ENCODE measurements at regions not wholly inside any gene's neighbourhood (a gene's known extent, or its start where the extent isn't known, plus 50 kb on each side); places are given as distances from the start of the nearest gene placed in this dataset.

DNA sequence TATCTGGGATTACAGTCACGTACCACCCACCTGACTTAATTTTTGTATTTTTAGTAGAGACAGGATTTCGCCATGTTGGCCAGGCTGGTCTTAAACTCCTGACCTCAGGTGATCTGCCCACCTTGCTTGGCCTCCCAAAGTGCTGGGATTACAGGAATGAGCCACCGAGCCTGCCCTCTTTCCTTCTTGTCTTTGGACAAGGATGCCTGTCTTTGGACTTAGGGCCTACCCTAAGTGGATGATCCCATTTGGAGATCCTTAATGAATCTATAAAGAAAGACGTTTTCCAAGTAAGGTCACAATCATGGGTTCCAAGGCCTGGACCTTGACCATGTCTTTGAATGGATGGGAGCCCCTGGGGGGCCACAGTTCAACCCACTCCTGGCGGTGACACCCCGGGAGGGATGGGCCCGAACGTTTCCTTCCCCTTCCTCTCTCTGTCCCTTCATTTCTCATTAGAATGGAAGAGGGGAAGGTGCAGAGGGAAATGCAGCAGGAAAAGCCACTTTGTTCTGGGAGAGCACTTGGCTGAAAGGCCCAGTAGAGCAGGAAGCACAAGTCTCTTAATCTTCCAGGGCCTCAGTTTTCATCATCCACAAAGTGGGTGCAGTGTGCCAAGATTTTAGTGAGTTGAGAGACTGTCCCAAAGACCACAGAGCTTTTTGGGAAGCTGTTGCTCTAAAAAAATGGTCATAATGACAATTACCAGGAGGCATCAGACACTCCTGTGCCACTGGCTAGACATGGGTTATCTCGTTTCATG lies 353.3 kb downstream of the SEC14L1 start:
- DNase-seq: no peak

DNA sequence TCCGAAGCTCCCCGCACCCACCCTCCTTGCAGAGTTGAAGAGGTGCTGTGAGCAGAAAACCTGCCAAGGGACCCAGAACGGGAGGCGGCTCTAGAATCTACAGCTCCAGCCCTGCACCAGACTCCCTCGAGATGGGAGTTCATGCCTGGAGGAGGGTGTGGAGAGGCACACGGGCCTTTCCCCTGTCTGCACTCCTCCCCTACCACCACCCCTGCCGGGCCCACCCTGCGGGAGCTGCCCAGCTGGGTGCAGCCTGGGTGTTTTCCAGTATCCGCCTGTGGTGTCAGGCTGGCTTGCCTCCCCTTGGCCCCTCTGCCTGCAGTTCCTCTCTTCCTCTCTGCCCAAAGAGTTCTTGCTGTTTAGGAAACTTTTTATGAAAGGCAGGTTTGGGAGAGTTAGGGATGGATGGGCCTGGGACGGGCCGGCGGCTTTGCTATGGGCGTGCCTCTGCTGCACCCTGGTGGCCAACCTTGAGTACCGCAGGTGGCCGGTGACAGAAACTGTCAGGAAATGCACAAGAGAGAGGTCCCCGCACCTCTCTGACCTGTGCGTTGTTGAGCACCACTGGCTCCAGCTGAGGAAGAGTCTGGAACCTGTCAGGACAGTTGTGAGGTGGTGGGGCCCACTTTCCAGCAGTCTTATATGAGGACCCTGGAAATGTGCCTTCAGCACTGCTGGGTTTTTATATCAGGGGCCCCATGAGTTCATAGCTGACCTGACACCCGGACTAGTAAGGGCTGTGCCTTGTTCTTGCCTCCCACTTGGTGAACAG lies 354.1 kb downstream of the SEC14L1 start:
- DNase-seq: peak; percentile 11 to 38

DNA sequence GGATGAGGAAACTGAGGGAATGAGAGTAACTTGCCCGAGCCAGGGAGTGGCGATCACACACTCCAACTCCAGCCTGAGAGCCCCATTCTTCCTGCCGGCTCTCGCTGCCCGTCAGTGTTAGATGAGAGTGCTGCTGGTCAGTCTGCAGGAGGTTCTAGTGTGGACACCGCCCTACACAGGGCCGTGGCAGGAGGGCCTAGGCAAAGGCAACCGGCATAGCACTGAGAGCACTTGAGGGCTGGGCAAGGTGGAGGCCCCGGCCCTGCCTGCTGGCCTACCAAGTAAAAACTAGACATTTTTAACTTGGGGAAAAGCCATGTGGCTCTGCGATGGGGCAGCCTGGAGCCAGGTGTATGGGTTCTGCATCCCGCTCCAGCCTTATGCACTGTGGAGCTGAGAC lies 354.8 kb downstream of the SEC14L1 start:
- DNase-seq: no peak

DNA sequence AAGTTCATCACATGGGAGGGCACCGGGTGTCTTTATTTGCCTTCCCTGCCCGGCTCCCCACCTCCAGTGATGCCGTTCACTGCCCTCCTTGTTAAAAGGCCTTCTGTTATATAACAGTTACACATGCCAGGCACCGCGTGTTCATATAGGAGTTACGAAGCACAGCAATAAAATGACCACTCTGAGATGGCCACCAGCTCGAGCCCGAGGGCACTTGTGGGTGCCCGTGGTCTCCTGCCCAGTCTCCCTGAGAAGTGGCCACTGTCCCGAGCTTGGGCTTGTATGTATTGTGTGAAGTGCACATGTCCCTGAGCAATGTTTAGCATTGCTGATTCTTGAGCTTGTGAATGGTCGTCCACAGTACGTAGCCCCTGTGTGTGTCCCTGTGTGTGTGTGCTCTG lies 355.6 kb downstream of the SEC14L1 start:
- no peak for DNase-seq

DNA sequence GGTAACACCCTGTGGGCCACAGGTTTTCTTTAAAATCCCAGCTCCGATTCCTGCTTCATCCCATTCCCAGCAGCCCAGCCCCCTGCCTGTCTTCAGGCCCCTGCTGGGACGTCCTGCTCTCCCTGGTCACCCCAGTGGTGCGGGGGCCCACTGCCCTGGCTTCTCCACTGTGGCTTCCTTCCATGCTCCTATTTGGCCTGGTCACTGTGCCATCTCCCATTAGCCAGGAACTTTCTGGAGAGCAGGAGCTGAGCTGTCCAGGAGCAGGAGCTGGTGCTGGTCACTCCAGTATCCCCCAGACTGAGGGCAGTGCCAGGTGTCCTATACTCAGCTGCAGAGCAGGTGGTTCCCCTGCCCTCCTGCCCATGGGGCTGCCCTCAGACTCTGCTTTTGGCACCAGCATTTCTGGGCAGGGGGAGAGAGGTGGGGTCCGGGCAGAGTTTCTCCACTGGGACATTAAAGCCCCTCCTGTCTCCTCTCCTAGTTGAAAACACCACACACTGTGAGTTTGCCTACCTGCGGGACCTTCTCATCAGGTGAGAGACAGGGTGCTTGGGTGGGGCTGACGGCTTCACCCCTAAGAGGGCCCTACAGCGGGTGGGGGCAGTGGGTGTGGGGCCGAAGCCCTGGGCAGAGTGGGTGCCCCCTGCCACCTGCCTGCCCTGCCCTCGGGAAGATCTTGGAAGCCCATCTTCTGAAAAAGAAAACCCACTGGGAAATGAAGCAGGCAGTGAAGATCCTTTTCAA lies 356.2 kb downstream of the SEC14L1 start:
- no peak for DNase-seq

DNA sequence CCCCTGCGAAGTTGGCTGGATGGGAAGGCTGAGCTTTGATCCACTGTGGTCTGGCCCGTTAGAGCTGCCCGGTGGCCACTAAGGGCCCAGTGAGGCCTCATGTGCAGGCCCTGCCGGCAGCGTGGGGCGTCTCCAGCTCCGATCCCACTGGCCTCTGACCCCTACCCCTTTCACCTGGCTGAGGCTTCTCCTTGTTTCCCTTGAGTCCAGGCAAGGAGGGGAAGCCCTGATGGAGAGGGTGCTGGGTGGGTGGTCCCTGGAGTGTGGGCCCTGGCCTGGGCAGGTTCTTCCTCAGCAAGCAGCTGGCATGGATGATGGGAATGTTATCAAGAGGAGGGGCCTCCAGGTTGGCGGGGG lies 356.8 kb downstream of the SEC14L1 start:
- DNase-seq: no peak

DNA sequence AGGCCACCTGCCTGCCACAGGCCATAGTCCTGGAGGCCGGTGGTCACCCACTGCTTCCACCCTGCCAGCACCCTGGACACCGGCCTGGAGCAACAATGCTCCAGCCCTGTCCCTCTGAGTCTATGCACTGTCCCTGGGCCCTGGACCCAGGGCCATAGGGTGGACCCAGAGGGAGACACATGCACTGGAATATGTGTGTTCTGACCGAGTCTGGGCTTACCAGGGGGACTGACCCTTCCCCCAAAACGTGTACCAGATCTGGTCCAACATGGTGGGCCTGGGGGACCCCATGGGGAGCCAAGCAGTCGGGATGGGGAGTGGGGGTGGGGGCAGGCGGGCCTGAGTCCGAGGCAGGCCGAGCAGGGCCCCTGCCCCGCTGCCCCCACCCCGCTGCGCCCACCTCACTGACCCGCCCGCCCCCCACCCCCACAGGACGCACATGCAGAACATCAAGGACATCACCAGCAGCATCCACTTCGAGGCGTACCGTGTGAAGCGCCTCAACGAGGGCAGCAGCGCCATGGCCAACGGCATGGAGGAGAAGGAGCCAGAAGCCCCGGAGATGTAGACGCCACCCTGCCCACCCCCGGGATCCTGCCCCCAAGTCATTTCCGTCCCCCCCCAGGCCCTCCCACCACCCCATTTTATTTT lies 357.4 kb downstream of the SEC14L1 start:
- no peak for DNase-seq

DNA sequence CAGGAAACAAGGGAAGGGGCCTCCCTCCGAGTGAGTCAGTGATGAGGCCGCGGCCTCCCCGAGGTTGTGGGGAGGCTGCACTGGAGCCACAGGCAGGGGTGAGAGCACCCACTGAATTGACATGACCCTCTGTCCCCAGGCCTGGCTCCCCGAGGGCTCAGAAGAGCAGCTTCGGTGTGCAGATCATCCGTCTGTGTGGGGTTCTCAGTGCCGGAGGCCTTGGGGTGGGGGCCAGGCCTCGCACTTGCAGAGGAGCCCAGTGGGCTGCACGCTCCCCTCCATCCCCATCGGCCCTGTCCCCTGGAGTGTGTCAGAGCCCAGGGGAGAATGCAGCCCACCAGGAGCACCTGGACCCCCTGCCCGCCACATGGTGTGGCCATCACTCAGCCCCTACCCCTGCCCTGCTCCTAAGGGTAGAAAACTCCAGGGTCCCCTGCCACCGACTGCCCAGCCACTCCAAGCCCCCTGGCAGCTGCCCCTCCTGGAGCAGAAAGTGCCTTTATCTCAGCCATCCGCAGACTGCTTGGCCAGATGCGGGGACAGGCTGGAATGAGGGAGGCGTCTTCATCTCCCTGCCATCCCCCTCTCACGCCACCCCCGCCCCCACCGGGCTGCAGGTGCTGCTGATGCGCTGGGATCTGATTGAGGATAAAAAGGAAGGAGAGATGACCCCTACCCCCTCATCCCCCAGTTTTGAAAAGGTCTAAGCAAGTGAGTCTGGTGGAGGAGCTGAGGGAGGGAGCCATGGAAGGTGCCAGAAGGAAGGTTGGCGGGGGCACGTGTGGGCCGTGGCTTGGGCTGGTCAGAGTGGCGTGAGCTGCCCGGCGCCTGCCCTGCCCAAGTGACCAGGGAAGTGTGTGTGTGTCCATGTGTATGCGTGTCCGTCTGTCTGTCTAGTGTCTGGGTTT lies 358.3 kb downstream of the SEC14L1 start:
- DNase-seq: no peak

DNA sequence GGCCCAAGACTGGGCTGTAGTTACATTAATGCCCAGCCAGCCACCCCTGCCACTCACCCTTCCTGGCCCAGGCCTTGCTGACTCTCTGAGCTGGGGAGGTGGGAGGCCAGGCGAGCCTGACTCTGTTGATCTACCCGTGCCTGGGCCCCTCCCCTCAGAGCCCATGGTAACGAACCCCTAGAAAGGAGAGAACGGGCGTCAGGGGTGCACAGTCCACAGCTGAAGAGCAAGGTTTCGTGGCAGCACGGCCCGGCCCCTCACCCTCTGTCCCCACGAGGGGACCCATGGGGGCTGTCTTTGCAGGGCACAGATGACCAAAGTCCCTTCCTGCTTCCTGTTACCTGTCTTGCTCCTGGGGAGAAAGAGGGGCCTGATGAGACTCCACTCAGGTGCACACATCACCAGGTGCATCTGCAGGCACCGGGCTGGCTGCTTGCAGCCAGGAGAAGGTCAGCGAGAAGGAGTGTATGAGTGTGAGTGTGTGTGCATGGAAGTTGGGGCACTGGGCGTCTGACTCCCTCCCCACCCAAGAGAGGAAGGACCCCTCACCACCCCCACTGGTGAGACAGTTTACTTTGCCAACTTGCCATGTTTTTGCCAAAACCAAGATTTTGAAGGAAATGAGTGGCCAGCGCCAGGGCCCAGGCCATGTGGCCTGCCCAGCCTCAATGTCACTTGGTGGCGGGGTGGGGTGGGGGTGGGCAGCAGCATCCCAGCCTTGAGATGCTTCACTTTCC lies 359.1 kb downstream of the SEC14L1 start:
- DNase-seq: no peak

DNA sequence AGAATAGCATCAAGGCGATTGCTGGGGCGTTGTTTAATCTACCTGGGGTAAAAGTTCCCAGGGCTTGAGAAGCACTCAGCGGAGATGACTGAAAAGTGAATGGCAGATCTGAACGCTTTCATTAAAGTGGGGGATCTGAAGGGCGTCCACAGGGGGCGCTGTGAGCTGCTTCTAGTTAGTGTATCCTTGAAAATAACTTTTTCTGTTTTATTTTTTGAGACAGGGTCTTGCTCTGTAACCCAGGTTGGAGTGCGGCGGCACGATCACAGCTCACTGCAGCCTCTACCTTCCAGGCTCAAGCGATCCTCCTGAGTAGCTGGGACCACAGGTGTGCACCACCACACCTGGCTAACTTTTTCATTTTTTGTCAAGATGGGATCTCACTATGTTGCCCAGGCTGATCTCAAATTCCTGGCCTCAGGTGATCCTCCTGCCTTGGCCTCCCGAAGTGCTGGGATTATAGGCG lies 360.4 kb downstream of the SEC14L1 start:
- peak; percentile 33 to 35 for DNase-seq

DNA sequence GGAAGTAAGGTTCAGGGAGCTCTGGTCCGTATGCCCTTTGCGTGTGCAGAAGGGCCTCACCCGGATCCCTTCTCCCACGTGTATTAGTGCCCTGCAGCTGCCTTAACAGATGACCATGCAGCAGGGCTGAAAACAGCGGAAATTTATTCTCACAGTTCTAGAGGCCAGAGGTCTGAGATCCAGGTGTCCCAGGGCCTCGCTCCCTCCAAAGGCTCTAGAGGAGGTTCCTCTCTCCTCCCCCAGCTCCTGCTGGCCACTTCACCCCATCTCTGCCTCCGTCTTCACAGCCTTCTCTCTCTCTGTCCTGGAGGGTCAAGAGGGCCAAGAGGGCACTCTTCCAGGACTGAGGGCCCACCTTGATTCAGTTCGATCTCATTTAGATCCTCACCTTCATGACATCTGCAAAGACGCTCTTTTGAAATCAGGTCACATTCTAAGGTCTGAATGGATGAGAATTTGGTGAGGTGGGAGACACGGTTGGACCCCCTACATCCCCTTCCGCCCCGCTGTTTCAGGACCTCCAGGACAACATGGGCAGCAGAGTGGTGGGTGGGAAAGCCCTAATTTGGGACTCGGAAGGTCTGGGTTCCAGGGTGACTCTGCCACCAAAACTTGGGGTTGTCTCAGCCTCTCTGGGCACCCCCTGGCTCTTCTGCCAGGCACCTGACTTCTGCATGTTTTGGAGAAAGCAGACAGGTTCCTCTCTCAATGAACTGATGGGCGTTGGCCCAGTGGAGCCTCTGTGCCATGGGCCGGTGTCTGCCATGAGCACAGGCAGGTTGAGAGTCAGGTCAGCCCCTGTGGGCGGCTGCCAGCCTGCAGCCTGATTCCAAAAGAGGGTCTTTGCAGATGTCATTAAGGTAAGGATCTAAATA lies 361.2 kb downstream of the SEC14L1 start:
- no peak for DNase-seq

DNA sequence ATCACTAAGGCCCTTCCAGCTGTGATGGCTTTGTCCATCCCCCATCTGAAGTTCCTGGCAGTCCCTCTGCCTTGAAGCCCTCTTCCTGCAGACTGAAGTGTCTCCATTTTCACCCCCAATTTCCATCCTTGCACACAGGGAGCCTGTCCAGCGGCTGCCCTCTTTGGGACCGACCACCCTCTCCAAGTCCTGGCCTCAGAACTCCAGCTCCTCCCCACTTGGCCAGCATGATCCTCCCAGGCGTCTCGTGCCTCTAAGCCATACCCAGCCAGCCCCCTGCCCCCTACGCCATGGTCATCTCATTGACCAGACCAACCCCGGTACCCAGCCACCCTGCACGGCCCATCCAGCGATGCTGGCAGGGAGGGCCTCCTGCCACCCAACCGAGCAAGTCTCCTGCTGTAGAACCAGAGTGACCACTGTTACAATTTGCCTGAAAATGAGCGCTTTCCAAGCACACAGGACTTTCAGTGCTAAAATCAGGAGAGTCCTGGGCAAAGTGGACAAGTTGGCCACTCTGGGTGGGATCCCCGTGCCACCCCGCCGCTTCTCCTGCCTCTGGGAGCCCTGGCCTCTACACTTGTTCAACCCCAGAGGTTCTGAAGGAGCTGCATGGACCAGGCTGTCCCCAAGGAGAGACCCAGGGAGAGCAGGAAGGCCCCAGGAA lies 362.0 kb downstream of the SEC14L1 start:
- DNase-seq: no peak

DNA sequence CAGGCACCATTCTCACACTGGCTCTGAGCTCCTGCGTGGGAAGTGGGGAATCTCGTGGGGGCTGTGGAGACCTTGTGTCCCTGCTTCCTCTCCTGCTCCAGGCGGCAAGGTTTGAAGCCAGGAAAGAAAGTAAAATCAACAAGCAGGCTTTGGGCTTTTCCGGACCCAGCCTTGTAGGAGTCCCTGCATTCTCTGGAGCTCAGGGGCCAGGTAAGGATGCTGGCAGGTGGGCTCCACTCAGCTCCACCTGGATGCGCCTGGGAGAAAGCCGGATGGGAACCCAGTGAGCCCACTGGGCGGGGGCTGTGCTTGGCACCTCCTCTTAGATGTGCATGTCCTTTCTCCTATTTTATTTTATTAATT lies 362.5 kb downstream of the SEC14L1 start:
- no peak for DNase-seq

DNA sequence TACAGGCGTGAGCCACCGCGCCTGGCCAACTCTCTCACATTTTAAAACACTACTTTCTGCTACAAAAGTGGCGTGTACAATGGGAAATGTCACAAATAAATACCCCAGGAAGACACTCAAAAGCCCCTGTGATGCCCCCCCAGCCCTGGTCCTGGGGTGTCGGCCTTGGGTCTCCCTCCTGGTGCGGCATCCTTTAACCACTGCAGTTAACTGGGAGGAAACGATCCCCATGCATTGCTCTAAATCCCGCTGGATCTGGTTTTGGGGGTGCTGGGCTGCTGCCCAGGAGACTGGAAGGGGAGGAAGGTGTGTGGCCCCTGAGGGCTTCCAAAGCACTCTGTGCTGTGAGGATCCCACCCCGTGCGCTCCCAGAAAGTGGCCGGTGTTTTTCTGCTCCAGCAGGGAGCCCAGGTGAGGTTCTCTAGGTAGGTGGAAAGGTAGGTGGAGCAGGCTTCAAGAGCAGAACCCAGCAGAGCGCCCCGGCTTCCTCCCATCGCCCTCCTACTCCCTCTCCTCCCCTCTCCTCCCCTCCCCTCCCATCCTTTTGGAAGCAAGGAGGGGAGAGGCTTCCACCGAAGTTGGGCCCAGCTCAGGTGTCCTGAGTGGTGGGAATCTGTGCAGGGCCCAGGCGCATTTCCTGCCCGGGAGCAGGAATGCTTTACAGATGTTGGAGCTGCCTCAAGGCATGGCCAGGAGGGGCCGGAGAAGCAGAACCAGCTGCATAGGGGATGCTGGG lies 363.3 kb downstream of the SEC14L1 start:
- no peak for DNase-seq

DNA sequence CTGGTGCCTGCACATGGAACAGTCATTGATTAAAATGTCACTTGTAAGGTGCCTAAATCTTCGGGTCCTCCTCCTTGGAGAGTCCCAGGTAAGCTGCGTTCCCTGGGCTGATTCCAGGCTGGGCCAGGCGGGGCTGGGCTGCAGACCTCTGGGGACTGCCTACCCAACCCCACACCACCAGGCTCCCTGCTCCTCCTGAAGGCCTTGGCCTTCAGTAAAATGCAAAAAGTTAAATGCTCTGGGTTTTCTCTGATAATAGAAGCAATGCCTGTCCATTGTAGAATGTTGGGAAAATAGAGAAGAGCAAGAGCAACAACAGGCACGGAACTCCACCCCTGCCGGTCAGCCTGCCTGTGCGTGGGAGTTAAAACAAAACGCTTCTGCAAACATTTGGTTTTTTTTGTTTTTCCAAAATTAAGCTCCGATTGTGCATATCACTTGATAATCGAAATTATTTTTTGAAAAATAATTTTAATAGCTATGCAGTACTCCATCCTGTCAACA lies 363.9 kb downstream of the SEC14L1 start:
- no peak for DNase-seq

DNA sequence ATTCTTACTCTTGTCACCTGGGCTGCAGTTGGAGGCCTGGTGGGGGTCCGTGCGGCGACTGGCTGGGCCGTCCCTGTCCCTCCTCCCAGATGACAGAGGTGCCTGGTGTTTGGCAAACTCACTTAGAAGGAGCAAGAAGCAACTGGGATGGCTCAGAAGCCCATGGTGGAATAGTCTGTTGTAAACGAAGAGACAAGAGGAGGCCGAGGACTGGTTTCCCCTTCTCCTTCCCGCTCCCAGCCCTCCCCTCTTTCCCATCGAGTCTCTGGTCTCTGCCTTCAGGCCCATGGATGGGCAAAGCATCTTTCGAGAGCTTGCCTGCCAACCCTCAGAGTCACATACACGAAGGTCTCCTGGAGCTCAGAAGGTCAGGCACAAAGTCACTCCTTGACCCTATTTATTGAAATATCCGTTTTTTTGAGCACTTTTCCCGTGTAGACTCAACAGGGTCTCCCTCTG lies 364.4 kb downstream of the SEC14L1 start:
- DNase-seq: no peak

DNA sequence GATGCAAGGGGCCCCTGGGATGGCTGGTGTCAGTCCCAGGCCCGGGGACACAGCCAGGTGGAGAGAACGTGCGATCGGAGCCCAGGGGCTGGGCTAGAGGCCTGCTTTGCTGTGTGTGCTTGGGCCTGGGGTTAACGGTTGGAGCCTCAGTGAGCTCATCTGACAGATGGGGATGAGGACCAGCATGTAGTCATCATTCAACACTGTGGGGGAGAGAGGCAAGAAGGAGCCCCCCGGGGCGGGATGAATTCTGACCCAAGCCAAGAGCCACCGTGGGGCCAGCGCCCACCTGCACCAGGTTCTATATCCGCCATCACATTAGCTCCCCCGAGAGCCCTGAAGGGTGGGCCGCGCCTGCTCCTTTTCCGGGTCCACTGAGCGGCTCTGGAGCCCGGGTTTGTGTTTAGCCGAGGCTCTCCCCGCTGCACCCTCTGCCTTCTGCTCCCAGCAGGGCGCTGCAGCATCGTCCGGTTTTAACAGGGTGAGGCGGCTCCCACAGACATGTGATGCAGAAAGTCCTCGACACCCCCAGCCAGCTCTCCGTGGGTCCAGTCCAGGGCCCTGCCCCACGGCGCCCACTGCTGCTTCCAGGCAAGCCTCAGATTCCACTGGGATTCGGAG lies 365.7 kb downstream of the SEC14L1 start:
- no peak for DNase-seq
